DOHH2 (cell line): ENCODE measurements at regions not wholly inside any gene's neighbourhood (a gene's known extent, or its start where the extent isn't known, plus 50 kb on each side); places are given as distances from the start of the nearest gene placed in this dataset.

Source experiments
- EZH2phosphoT487 ChIP-seq: fragments of 200-600 bp; sonication (generic); IDR thresholded peaks from 2 replicates; pipeline ENCODE4 v1.6.1; 2017; ENCODE audit warnings: borderline replicate concordance, mild to moderate bottlenecking, antibody characterized with exemption, low read length, moderate library complexity, mixed read lengths
- TF ChIP-seq, protein P1 (sequence below): fragments of 200-600 bp; sonication (generic); IDR thresholded peaks from one replicate; pipeline ENCODE4 v1.5.1; 2014; ENCODE audit warnings: antibody characterized with exemption, mild to moderate bottlenecking, low read depth, low read length; ENCODE audit not compliant: poor library complexity, severe bottlenecking

DNA sequence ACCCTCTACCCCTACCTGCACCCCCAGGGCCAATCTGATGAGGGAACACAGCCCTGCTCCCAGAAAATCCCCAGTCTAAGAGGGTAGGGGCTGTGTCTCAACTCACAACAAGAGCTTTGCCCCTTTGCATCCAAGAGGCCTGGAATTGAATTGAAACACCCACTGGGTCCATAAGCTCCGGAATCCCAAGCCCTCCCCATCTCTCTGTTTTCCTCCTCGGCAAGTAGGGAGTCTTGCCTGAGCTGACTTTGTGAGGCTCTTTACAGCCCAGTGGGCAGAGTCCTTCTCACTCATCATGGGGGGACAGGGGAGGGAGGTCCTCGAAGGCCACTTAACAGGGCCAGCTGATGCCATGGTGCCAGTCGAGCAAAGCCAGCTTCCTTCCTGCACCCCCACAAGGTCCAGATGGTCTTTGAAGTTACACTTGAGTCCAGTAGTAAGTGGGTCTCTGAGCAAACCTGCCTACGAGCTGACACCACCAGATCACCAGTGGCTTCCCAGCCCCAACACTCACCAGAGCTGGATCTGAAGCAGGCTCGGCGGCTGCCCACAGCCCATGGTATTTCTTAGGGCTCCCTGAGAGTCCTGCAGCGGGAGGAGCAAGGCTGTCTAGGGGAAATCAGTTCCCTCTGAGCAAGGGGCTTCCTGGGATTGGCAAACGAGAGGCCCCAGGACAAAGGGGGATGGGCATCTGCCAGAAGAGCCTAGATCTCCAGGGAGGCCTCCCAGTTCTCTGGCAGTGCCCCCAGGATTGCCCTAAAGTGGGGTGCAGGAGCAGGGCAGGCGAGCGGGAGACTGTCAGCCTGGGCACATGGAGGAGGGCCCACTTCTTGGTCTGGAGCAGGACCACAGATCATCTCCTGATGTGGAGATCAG, 144.5 kb downstream of the VEGFA start:
- TF ChIP-seq, protein P1, sequence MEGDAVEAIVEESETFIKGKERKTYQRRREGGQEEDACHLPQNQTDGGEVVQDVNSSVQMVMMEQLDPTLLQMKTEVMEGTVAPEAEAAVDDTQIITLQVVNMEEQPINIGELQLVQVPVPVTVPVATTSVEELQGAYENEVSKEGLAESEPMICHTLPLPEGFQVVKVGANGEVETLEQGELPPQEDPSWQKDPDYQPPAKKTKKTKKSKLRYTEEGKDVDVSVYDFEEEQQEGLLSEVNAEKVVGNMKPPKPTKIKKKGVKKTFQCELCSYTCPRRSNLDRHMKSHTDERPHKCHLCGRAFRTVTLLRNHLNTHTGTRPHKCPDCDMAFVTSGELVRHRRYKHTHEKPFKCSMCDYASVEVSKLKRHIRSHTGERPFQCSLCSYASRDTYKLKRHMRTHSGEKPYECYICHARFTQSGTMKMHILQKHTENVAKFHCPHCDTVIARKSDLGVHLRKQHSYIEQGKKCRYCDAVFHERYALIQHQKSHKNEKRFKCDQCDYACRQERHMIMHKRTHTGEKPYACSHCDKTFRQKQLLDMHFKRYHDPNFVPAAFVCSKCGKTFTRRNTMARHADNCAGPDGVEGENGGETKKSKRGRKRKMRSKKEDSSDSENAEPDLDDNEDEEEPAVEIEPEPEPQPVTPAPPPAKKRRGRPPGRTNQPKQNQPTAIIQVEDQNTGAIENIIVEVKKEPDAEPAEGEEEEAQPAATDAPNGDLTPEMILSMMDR = no peak
- TF ChIP-seq EZH2phosphoT487 = no peak
